GM18498 (cell line): ENCODE measurements at regions not wholly inside any gene's neighbourhood (a gene's known extent, or its start where the extent isn't known, plus 50 kb on each side); places are given as distances from the start of the nearest gene placed in this dataset.
A peak's percentile ranks its signal among the peaks of the same experiment; 100 is the strongest.
"Not testable (repeated sequence)": the region's sequence is repeated elsewhere in the genome, so short reads cannot be mapped to it uniquely, and the experiment has no call there.

Source experiments
- ATAC-seq: cut with Tn5 transposase; IDR thresholded peaks from one replicate; pipeline ENCODE4 v1.9.1; 2021; ENCODE audit warnings: mild to moderate bottlenecking, moderate library complexity; ENCODE audit not compliant: unreplicated experiment

GRCh38 chr5:112533362-112533761, 114.3 kb upstream of the EPB41L4A start:
- ATAC-seq = peak; percentile 35

GRCh38 chr5:112534067-112534583, 115.0 kb upstream of the EPB41L4A start:
- ATAC-seq = no peak

- ATAC-seq = peak; percentile 40
These were observed 115.7 kb upstream of the EPB41L4A start for GRCh38 chr5:112534611-112535255.

- no peak for ATAC-seq
These were observed 116.3 kb upstream of the EPB41L4A start for GRCh38 chr5:112535356-112535755.

GRCh38 chr5:112544558-112544957, 125.5 kb upstream of the EPB41L4A start:
- ATAC-seq = not testable (repeated sequence)

GRCh38 chr5:112546946-112547592, 128.0 kb upstream of the EPB41L4A start:
- ATAC-seq = no peak

GRCh38 chr5:112548246-112548881, 129.3 kb upstream of the EPB41L4A start:
- no peak for ATAC-seq

- peak; percentile 76 for ATAC-seq
These were observed 130.1 kb upstream of the EPB41L4A start for GRCh38 chr5:112549127-112549526.

GRCh38 chr5:112549605-112550166, 130.6 kb upstream of the EPB41L4A start:
- ATAC-seq = peak; percentile 47

- ATAC-seq = no peak
These were observed 132.4 kb upstream of the EPB41L4A start for GRCh38 chr5:112551419-112552032.

GRCh38 chr5:112552216-112552615, 133.1 kb upstream of the EPB41L4A start:
- ATAC-seq = no peak

- ATAC-seq = no peak
These were observed 133.7 kb upstream of the EPB41L4A start for GRCh38 chr5:112552791-112553190.

- ATAC-seq = no peak
These were observed 135.3 kb upstream of the EPB41L4A start for GRCh38 chr5:112554101-112554977.

GRCh38 chr5:112555197-112555596, 136.1 kb upstream of the EPB41L4A start:
- ATAC-seq = no peak

GRCh38 chr5:112555691-112556090, 136.6 kb upstream of the EPB41L4A start:
- ATAC-seq = no peak

- not testable (repeated sequence) for ATAC-seq
These were observed 140.4 kb upstream of the EPB41L4A start for GRCh38 chr5:112559501-112559900.

GRCh38 chr5:112560371-112560770, 141.3 kb upstream of the EPB41L4A start:
- ATAC-seq = no peak

GRCh38 chr5:112563169-112563826, 144.2 kb upstream of the EPB41L4A start:
- no peak for ATAC-seq

- ATAC-seq = no peak
These were observed 147.2 kb upstream of the EPB41L4A start for GRCh38 chr5:112566251-112566650.

GRCh38 chr5:112569596-112569995, 150.5 kb upstream of the EPB41L4A start:
- ATAC-seq = no peak
